HT1080 (cell line): ENCODE measurements at regions not wholly inside any gene's neighbourhood (a gene's known extent, or its start where the extent isn't known, plus 50 kb on each side); places are given as distances from the start of the nearest gene placed in this dataset.

Experiments
- DNase-seq: peaks from one replicate; pipeline ENCODE4 v3.0.0-alpha.2; 2015; ENCODE audit warnings: low read depth

GRCh38 chr12:70151993-70152392, 91.2 kb upstream of the CNOT2 start:
- DNase-seq = no peak

DNA sequence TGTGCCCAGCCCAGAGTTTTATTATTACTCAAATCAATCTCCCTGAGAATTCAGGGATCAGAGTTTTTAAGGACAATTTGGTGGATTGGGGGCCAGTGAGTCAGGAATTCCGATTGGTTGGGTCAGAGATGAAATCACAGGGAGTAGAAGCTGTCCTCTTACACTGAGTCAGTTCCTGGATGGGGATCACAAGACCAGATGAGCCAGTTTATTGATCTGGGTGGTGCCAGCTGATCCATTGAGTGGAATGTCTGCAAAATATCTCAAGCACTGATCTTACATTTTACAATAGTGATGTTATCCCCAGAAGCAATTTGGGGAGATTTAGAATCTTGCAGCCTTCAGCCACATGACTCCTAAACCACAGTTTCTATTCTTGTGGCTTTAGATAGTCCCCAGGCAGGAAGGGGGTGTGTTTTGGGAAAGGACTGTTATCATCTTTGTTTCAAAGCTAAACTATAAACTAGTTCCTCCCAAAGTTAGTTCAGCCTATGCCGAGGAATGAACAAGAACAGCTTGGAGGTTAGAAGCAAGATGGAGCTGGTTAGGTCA, 89.1 kb upstream of the CNOT2 start:
- DNase-seq = peak; percentile 88

GRCh38 chr12:70154960-70155589, 88.2 kb upstream of the CNOT2 start:
- no peak for DNase-seq

GRCh38 chr12:70157099-70157498, 86.1 kb upstream of the CNOT2 start:
- DNase-seq = no peak

GRCh38 chr12:70165450-70165849, 77.8 kb upstream of the CNOT2 start:
- DNase-seq = no peak

DNA sequence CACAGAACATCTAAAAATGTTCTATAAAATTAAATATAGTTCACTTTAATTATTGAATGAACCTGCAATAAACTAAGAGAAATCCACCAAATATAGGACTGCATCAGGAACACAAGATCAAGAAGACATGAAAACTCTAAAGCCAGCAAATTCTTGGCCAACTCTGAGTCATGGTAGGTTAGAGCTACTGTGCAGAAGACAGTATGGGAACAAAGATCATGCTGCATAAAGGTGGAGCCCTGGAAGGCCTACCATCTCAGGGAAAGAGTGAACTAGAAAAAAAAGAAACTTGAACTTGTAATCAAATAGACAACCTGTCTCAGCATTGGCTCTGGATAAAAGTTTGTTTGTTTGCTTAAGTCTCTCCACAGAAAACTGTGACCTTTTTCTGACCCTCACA, 66.9 kb upstream of the CNOT2 start:
- no peak for DNase-seq

DNA sequence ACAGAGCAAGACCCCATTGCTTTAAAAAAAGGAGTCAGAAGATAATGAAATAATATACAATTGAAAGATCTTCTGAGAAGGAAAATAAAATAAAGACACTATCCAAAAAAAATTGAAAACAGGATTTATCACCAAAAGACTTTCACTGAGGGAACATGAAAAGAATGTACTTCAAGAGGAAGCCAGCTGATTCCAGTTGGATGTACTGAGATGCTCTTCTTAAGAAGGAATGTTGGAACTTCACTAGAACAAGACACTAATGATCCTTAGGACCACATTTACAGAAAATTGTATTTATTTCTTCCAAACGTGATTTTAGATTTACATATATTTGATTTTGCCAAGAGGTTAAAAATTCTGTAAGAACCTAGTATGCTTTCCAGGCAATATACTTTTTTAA, 65.6 kb upstream of the CNOT2 start:
- DNase-seq = no peak

DNA sequence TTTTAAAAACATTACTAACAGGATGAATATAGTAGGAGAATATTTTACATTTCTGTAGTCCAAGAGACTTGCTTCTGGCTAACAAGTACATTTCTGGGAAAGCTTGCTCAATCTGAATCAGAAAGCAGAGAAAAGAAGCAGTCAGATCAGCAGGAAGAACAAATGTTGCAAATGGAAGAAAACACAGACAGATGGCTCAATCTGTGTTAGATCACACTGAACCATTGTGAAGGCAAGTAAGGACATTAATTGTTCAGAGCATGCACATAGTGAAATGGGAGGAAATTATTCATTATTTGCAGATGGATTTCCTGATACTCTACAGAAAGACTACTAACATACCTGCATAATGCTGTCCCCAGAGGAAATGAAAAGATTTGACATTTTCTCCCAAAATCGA, 65.2 kb upstream of the CNOT2 start:
- peak; percentile 11 for DNase-seq

- no peak for DNase-seq
Measured at GRCh38 chr12:70180130-70180529, 63.1 kb upstream of the CNOT2 start.

- peak; percentile 54 for DNase-seq
Measured at GRCh38 chr12:70185301-70185700, 57.9 kb upstream of the CNOT2 start.

DNA sequence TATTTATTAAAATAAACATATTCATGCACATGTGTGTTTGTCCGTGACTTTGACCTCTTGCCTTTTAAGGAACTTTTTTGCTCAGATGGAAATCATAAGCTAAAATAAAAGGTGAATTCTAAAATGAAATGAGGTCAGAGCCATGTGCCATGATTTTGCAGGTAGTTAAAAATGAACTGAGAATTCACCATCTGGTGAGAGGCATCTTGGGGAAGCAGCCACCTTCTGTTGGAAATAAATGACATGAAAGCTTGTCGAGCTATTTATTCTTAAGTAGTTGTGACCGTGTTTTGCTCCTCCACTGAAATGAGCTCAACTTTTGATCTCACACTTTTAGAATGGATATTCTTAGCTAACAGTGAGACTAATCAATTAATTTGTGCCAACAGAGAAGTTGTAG, 56.8 kb upstream of the CNOT2 start:
- DNase-seq = no peak

GRCh38 chr12:70190262-70191010, 52.8 kb upstream of the CNOT2 start:
- peak; percentile 58 for DNase-seq
